ENCODE measurements at regions not wholly inside any gene's neighbourhood (a gene's known extent, or its start where the extent isn't known, plus 50 kb on each side); places are given as distances from the start of the nearest gene placed in this dataset.

GRCh38 chr2:101016-101415 is 54.7 kb upstream of the FAM110C start:
- no peaks in the 10 kb centered on the region for H4K20me1 ChIP-seq (ENCODE audit: control insufficient read depth, extremely low read depth, insufficient read depth, low read length)
- no peak for FAIRE-seq
- no peaks in the 10 kb centered on the region for H3K36me3 ChIP-seq (ENCODE audit: control insufficient read depth in 2 of 2, extremely low read depth in 1 of 2, insufficient read depth in 2 of 2, low read length in 2 of 2)
- peaks cover 2% of the 10 kb centered on the region for H3K4me1 ChIP-seq (ENCODE audit: control insufficient read depth, extremely low read depth, insufficient read depth, low read length)
- H3K27me3 ChIP-seq (ENCODE audit: control insufficient read depth, extremely low read depth, insufficient read depth, low read length), result no peaks in the 10 kb centered on the region
- no peaks in the 10 kb centered on the region for H3K9me3 ChIP-seq (ENCODE audit: control insufficient read depth, low read depth, low read length)
- no peak overlapping the region for H3K4me2 ChIP-seq (ENCODE audit: control insufficient read depth, extremely low read depth, insufficient read depth, low read depth, low read length)
- no peak overlapping the region for H3K27ac ChIP-seq (ENCODE audit: control insufficient read depth, insufficient read depth, low read length)
- no peak for DNase-seq (ENCODE audit: low read depth, low spot score)
- no peaks in the 10 kb centered on the region for H3K79me2 ChIP-seq (ENCODE audit: control insufficient read depth, insufficient read depth, low read length)
- H2AFZ ChIP-seq (ENCODE audit: control insufficient read depth, low read length), result no peak overlapping the region
- TF ChIP-seq CTCF (optimal IDR thresholded peaks at IDR 0.05 in 1 of 3, IDR thresholded peaks at IDR 0.05 in 1 of 3, conservative IDR thresholded peaks at IDR 0.05 in 1 of 3; ENCODE audit: extremely low read depth in 1 of 3, insufficient read depth in 2 of 3, low read length in 3 of 3), result no peak
- TF ChIP-seq EZH2 (IDR thresholded peaks at IDR 0.05; ENCODE audit: low read length), result no peak
- H3K9ac ChIP-seq (ENCODE audit: control insufficient read depth, extremely low read depth, insufficient read depth, low read length), result no peak overlapping the region
- dilution Hi-C loops (cut with MboI; ENCODE audit: extremely low pct_ligation_motif_present, low sequenced_read_pairs), result no loop called here
- no peak overlapping the region for H3K4me3 ChIP-seq (ENCODE audit: control insufficient read depth in 2 of 3, extremely low read depth in 1 of 3, insufficient read depth in 2 of 3, low read depth in 1 of 3, low read length in 3 of 3)
- H3K9me1 ChIP-seq (ENCODE audit: control insufficient read depth, extremely low read depth, insufficient read depth, low read length), result no peaks in the 10 kb centered on the region
